ENCODE measurements at regions not wholly inside any gene's neighbourhood (a gene's known extent, or its start where the extent isn't known, plus 50 kb on each side); places are given as distances from the start of the nearest gene placed in this dataset.

DNA sequence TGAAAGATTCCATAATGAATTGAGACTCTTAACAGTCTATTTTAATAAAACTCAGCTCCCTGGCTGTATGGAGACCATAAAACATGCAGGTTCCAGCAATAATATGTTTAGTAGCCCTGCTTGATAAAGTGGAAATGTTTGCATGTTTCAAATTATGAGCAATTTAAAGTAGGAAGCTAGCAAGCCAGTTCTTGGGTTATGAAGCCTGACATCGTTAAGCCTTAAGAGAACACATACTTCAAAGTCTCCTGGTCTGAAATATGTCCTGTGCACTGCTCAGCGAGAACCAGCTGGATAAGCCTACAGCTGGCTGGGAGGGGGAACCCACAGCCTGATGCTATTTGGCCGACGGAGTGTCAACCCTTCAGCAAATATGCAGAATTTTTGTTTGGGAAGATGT lies 140.3 kb downstream of the SALL1 start:
- Histone ChIP-seq H3K36me3 (ENCODE audit: insufficient read depth in 1 of 2, low read depth in 1 of 2) (no peaks in the 10 kb centered on the region), H3K27ac (no peak overlapping the region), H3K9me3 (no peaks in the 10 kb centered on the region), H3K27me3 (ENCODE audit: insufficient read depth in 3 of 3, low read length in 2 of 3) (peaks cover 0 to 2% (median 0%) of the 10 kb centered on the region in 3 donors), H3K4me1 (no peaks in the 10 kb centered on the region), H3K4me3 (no peak overlapping the region)
- intact Hi-C loops (cut with DNase I), result no loop called here
- ATAC-seq (no peak), DNase-seq (no peak)
- TF ChIP-seq, protein P1, sequence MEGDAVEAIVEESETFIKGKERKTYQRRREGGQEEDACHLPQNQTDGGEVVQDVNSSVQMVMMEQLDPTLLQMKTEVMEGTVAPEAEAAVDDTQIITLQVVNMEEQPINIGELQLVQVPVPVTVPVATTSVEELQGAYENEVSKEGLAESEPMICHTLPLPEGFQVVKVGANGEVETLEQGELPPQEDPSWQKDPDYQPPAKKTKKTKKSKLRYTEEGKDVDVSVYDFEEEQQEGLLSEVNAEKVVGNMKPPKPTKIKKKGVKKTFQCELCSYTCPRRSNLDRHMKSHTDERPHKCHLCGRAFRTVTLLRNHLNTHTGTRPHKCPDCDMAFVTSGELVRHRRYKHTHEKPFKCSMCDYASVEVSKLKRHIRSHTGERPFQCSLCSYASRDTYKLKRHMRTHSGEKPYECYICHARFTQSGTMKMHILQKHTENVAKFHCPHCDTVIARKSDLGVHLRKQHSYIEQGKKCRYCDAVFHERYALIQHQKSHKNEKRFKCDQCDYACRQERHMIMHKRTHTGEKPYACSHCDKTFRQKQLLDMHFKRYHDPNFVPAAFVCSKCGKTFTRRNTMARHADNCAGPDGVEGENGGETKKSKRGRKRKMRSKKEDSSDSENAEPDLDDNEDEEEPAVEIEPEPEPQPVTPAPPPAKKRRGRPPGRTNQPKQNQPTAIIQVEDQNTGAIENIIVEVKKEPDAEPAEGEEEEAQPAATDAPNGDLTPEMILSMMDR (IDR thresholded peaks at IDR 0.05), result no peak
- WGBS, 3 donors, result 48 to 54% (median 49%) methylated on average over 4 of the region's 4 CpGs

DNA sequence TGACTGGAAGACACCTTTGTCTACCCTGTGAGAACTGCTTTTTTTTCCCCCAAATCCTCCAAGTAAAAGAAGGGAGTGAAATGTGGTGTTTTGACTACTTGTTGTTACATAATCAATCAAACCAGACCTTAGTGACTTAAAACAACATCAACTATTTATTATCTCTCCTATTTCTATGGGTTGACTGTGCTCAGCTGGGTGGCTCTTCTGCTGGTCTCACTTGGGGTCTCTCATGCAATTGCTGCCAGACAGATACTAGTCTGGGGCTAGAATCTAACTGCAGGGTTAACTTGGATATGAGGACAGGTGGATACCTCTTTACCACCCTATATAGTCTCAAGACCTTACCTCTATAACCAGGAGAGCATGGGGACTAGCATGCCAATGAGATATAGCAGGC lies 141.3 kb downstream of the SALL1 start:
- H3K27ac ChIP-seq, result no peak overlapping the region
- H3K27me3 ChIP-seq (ENCODE audit: insufficient read depth in 3 of 3, low read length in 2 of 3), result peaks cover 0 to 2% (median 0%) of the 10 kb centered on the region in 3 donors
- TF ChIP-seq, protein P1 (IDR thresholded peaks at IDR 0.05), result no peak
- DNase-seq (no peak), ATAC-seq (no peak)
- no peaks in the 10 kb centered on the region for H3K4me1 ChIP-seq
- no peaks in the 10 kb centered on the region for H3K9me3 ChIP-seq
- no peak overlapping the region for H3K4me3 ChIP-seq
- intact Hi-C loops (cut with DNase I), result loop anchor here in 1 of 2 donors (10.0 kb wide), 1 partner anchor 65 kb away; no protein-coding TSS in a partner anchor
- no peaks in the 10 kb centered on the region for H3K36me3 ChIP-seq (ENCODE audit: insufficient read depth in 1 of 2, low read depth in 1 of 2)

DNA sequence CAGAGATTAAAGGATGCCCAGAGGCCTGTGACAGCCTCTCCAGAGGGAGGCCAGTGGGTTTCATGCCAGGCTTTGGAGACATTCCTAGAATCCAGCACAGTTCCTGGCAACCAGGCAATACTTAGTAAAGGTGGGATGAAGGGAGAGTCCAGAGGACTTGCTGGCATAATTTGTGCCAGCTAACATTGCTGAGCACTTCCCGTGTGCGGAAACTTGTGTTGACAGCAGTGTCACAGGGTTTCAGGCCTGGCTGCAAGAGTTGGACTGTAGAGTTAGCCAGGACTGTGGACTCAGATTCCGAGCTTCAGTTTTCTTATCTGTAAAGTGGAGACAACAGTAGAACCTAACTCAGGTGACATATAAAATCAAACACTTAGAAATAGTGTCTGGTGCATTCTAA lies 141.7 kb downstream of the SALL1 start:
- intact Hi-C loops (cut with DNase I), result loop anchor here in 1 of 2 donors (10.0 kb wide), 1 partner anchor 65 kb away; no protein-coding TSS in a partner anchor

DNA sequence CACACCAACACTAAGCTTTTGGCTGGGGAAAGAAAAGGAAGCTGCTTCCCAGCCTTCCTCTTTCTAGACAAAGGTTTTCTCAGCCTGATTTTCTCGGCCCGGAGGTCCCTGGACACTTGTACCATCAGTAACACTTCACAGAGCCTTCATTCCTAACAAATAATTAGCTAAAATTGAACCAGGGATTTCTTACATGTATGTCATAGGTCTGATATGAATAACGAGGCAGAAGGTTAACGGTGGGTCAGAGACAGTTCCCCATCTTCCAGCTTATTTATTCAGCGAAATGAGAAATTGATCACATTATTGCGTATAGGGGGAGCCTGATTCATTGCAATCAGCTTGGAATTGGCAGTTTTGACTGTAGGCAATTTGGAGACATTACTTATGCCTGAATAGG lies 142.5 kb downstream of the SALL1 start:
- ATAC-seq, result no peak
- intact Hi-C loops (cut with DNase I), result loop anchor here in 1 of 2 donors (10.0 kb wide), 1 partner anchor 64 kb away; no protein-coding TSS in a partner anchor
- Histone ChIP-seq H3K36me3 (ENCODE audit: insufficient read depth in 1 of 2, low read depth in 1 of 2) (no peaks in the 10 kb centered on the region), H3K27me3 (ENCODE audit: insufficient read depth in 3 of 3, low read length in 2 of 3) (peaks cover 0 to 2% (median 0%) of the 10 kb centered on the region in 3 donors), H3K4me3 (no peak overlapping the region), H3K9me3 (no peaks in the 10 kb centered on the region), H3K4me1 (no peaks in the 10 kb centered on the region), H3K27ac (no peak overlapping the region)
- WGBS, 3 donors, result 75 to 80% (median 80%) methylated on average over 6 of the region's 6 CpGs
- TF ChIP-seq, protein P1 (IDR thresholded peaks at IDR 0.05), result no peak
- DNase-seq, result no peak

More for the DNA sequence above, 141.7 kb downstream of the SALL1 start:
- TF ChIP-seq, protein P1 (IDR thresholded peaks at IDR 0.05), result no peak
- DNase-seq (no peak), ATAC-seq (no peak)
- no peak overlapping the region for H3K27ac ChIP-seq
- no peak overlapping the region for H3K4me3 ChIP-seq
- 87 to 95% (median 93%) methylated on average over 3 of the region's 3 CpGs for WGBS, 3 donors
- no peaks in the 10 kb centered on the region for H3K36me3 ChIP-seq (ENCODE audit: insufficient read depth in 1 of 2, low read depth in 1 of 2)
- no peaks in the 10 kb centered on the region for H3K4me1 ChIP-seq
- H3K27me3 ChIP-seq (ENCODE audit: insufficient read depth in 3 of 3, low read length in 2 of 3), result peaks cover 0 to 2% (median 0%) of the 10 kb centered on the region in 3 donors
- H3K9me3 ChIP-seq, result no peaks in the 10 kb centered on the region

DNA sequence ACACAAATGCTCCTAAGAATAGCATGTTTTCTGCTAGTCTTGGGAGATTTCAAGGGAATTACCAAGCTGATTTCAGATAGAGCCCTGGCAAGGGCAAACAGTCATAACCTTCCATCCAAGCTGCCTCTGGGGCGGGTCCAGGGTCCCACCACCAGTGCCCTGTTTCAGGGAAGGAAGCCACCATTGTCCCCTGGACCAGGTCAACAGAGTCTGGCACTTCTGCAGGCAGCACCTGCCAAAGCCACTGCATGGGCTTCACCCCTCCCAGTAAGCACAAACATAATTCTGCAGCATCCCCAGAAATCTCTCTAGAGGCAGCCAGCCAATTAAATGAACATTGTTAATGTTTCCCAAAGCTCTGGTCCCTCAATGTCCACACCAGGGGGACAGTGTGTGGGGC lies 143.0 kb downstream of the SALL1 start:
- Histone ChIP-seq H3K4me1 (no peaks in the 10 kb centered on the region), H3K36me3 (ENCODE audit: insufficient read depth in 1 of 2, low read depth in 1 of 2) (no peaks in the 10 kb centered on the region), H3K4me3 (no peak overlapping the region), H3K9me3 (no peaks in the 10 kb centered on the region), H3K27ac (no peak overlapping the region), H3K27me3 (ENCODE audit: insufficient read depth in 3 of 3, low read length in 2 of 3) (peaks cover 0 to 4% (median 0%) of the 10 kb centered on the region in 3 donors)
- TF ChIP-seq, protein P1 (IDR thresholded peaks at IDR 0.05), result no peak
- WGBS, 3 donors, result 56 to 63% (median 63%) methylated on average over 1 of the region's 1 CpG
- DNase-seq (no peak), ATAC-seq (no peak)
- intact Hi-C loops (cut with DNase I), result loop anchor here in 1 of 2 donors (10.0 kb wide), 1 partner anchor 63 kb away; no protein-coding TSS in a partner anchor
